ENCODE measurements at regions not wholly inside any gene's neighbourhood (a gene's known extent, or its start where the extent isn't known, plus 50 kb on each side); places are given as distances from the start of the nearest gene placed in this dataset.

DNA sequence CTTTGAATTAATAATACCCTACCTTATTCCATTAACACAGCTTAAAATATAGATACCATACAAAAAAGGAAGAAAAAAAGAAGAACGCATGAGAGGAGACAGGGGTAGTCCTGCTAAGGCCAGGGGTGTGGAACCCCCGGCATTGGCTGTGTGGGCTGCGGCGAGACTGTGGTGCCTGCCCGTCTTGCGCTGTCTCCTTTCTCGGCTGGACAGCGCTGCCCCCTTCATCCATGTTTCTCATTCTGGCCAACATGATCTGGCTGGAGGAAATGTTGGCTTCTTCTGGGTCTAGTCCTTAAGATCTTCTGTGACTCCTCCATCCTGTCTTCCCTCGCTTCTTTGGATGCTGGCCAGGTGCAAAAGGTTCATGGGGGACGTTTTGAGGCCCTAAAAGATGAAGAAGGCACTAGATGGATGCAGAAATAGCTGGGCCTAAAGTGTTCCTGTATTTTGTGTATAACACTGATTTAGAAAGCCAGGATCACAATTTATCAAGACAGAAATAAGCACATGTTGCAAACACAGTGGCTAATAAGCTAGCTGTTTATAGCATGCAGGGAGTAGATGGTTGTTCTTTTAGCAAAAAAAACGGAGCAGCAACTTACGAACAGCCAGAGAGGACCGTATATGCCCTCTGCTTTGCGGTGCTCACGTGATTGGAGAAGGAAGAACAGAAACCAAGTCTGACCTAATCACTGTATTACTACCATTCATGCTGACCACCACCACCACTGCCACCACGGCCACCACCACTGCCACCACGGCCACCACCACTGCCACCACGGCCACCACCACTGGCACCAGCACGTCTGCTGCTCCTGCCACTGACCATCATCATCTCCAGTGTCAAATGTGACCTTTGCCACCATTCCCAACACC, 71.7 kb upstream of the ASB18 start:
- Histone ChIP-seq H3K4me3 (ENCODE audit: low read length) (no peak overlapping the region), H3F3A (ENCODE audit: insufficient read depth, low read length, poor library complexity, severe bottlenecking) (no peaks in the 10 kb centered on the region), H3K4me2 (ENCODE audit: low read length) (no peak overlapping the region), H3K9me2 (ENCODE audit: insufficient read depth, low read length) (no peaks in the 10 kb centered on the region), H2AFZ (ENCODE audit: low read depth, low read length) (no peak overlapping the region), H3K9ac (ENCODE audit: low read length) (no peak overlapping the region), H3K27ac (ENCODE audit: low read length) (no peak overlapping the region), H3K36me3 (ENCODE audit: insufficient read depth, low read length) (no peaks in the 10 kb centered on the region), H3K27me3 (ENCODE audit: insufficient read depth, low read depth, low read length) (no peaks in the 10 kb centered on the region), H3K9me3 (ENCODE audit: low read length) (no peaks in the 10 kb centered on the region), H3K79me2 (replicated peaks; ENCODE audit: insufficient read depth, low read length) (no peaks in the 10 kb centered on the region), H4K20me1 (ENCODE audit: insufficient read depth) (no peaks in the 10 kb centered on the region)
- TF ChIP-seq, protein P1, sequence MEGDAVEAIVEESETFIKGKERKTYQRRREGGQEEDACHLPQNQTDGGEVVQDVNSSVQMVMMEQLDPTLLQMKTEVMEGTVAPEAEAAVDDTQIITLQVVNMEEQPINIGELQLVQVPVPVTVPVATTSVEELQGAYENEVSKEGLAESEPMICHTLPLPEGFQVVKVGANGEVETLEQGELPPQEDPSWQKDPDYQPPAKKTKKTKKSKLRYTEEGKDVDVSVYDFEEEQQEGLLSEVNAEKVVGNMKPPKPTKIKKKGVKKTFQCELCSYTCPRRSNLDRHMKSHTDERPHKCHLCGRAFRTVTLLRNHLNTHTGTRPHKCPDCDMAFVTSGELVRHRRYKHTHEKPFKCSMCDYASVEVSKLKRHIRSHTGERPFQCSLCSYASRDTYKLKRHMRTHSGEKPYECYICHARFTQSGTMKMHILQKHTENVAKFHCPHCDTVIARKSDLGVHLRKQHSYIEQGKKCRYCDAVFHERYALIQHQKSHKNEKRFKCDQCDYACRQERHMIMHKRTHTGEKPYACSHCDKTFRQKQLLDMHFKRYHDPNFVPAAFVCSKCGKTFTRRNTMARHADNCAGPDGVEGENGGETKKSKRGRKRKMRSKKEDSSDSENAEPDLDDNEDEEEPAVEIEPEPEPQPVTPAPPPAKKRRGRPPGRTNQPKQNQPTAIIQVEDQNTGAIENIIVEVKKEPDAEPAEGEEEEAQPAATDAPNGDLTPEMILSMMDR (IDR thresholded peaks at IDR 0.05; ENCODE audit: poor library complexity, severe bottlenecking): no peak
- no peak for TF ChIP-seq MXI1 (conservative IDR thresholded peaks at IDR 0.05; ENCODE audit: poor library complexity, severe bottlenecking)
- no peak for TF ChIP-seq EP300 (conservative IDR thresholded peaks at IDR 0.05; ENCODE audit: poor library complexity, severe bottlenecking)
- no peak for TF ChIP-seq EZH2 (IDR thresholded peaks at IDR 0.05; ENCODE audit: borderline replicate concordance, insufficient read depth, low read length, poor library complexity, severe bottlenecking)
- TF ChIP-seq TAF1 (IDR thresholded peaks at IDR 0.05; ENCODE audit: low read depth): no peak
- TF ChIP-seq RAD21 (conservative IDR thresholded peaks at IDR 0.05): no peak

DNA sequence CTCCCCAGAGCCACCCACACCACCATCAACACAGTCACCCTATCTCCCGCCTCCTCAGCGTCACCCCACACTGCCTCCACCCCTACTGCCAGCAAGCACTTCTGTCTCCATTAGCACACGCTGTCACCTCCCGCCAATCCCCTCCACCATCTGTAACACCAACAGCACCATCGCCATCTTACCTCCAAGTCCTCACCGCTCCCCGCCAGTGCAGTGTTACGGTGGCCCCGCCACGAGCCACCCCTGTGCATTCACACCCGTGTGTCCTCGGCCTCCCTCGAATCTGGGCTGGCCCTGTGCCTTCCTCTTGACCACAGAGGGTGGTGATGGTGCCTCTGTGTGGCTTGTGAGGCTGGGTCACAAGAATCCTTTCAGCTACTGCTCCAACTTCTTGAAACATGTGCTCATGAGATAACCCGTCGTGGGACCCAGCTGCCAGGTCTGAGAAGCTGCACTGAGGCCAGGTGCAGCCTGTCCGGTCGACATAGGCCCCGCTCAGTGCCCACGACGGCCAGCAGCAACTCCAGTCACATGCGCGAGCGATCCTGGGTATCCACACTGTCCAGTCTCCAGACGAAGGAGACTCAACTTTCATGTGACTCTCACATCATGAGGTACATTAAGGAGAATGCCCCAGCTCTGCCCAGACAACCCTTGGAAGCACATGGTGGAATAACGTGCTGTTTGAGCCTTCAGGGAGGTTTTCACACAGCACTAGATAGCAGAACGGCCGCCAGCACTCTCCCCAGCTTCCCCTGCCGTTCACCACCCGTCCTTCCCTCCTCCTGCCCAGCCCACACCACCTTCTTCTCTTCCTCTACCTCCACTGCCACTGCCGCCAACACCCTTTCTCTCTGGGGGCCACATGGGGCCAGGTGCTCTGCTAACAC, 72.6 kb upstream of the ASB18 start:
- no peak overlapping the region for H3K4me2 ChIP-seq (ENCODE audit: low read length)

More for the DNA sequence above, 72.6 kb upstream of the ASB18 start:
- no peaks in the 10 kb centered on the region for H3K36me3 ChIP-seq (ENCODE audit: insufficient read depth, low read length)
- no peaks in the 10 kb centered on the region for H3K27me3 ChIP-seq (ENCODE audit: insufficient read depth, low read depth, low read length)
- TF ChIP-seq, protein P1 (IDR thresholded peaks at IDR 0.05; ENCODE audit: poor library complexity, severe bottlenecking): no peak
- TF ChIP-seq POLR2AphosphoS5 (IDR thresholded peaks at IDR 0.05): no peak
- TF ChIP-seq, protein P2, sequence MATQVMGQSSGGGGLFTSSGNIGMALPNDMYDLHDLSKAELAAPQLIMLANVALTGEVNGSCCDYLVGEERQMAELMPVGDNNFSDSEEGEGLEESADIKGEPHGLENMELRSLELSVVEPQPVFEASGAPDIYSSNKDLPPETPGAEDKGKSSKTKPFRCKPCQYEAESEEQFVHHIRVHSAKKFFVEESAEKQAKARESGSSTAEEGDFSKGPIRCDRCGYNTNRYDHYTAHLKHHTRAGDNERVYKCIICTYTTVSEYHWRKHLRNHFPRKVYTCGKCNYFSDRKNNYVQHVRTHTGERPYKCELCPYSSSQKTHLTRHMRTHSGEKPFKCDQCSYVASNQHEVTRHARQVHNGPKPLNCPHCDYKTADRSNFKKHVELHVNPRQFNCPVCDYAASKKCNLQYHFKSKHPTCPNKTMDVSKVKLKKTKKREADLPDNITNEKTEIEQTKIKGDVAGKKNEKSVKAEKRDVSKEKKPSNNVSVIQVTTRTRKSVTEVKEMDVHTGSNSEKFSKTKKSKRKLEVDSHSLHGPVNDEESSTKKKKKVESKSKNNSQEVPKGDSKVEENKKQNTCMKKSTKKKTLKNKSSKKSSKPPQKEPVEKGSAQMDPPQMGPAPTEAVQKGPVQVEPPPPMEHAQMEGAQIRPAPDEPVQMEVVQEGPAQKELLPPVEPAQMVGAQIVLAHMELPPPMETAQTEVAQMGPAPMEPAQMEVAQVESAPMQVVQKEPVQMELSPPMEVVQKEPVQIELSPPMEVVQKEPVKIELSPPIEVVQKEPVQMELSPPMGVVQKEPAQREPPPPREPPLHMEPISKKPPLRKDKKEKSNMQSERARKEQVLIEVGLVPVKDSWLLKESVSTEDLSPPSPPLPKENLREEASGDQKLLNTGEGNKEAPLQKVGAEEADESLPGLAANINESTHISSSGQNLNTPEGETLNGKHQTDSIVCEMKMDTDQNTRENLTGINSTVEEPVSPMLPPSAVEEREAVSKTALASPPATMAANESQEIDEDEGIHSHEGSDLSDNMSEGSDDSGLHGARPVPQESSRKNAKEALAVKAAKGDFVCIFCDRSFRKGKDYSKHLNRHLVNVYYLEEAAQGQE (IDR thresholded peaks at IDR 0.05; ENCODE audit: borderline replicate concordance): no peak
- no peak for TF ChIP-seq TAF1 (IDR thresholded peaks at IDR 0.05; ENCODE audit: low read depth)
- no peak for TF ChIP-seq RAD21 (conservative IDR thresholded peaks at IDR 0.05)
- no peak for TF ChIP-seq EP300 (conservative IDR thresholded peaks at IDR 0.05; ENCODE audit: poor library complexity, severe bottlenecking)
- H3K27ac ChIP-seq (ENCODE audit: low read length): no peak overlapping the region
- H3K9me3 ChIP-seq (ENCODE audit: low read length): no peaks in the 10 kb centered on the region
- no peak overlapping the region for H3K4me3 ChIP-seq (ENCODE audit: low read length)
- H3K9ac ChIP-seq (ENCODE audit: low read length): no peak overlapping the region
- H3F3A ChIP-seq (ENCODE audit: insufficient read depth, low read length, poor library complexity, severe bottlenecking): no peaks in the 10 kb centered on the region
- H3K79me2 ChIP-seq (replicated peaks; ENCODE audit: insufficient read depth, low read length): no peaks in the 10 kb centered on the region
- H3K9me2 ChIP-seq (ENCODE audit: insufficient read depth, low read length): no peaks in the 10 kb centered on the region
- H4K20me1 ChIP-seq (ENCODE audit: insufficient read depth): no peaks in the 10 kb centered on the region
- no peak overlapping the region for H2AFZ ChIP-seq (ENCODE audit: low read depth, low read length)

Data from neural cell (in vitro differentiated cells).